MV-4-11 (cell line): ENCODE measurements at regions not wholly inside any gene's neighbourhood (a gene's known extent, or its start where the extent isn't known, plus 50 kb on each side); places are given as distances from the start of the nearest gene placed in this dataset.
A peak's percentile ranks its signal among the peaks of the same experiment; 100 is the strongest.
"Not testable (repeated sequence)": the region's sequence is repeated elsewhere in the genome, so short reads cannot be mapped to it uniquely, and the experiment has no call there.

Experiments
- DNase-seq: peaks from one replicate; lab custom pipeline; 2025; lab: John Stamatoyannopoulos, UW

- DNase-seq = no peak
Observed at GRCh38 chr10:36556468-36556867, 568.9 kb upstream of the ANKRD30A start.

GRCh38 chr10:36555036-36555435 lies 570.4 kb upstream of the ANKRD30A start:
- DNase-seq = no peak

- DNase-seq = no peak
Observed at GRCh38 chr10:36547965-36548364, 577.4 kb upstream of the ANKRD30A start.

- DNase-seq = no peak
Observed at GRCh38 chr10:36542493-36542892, 582.9 kb upstream of the ANKRD30A start.

GRCh38 chr10:36540611-36541010 lies 584.8 kb upstream of the ANKRD30A start:
- no peak for DNase-seq

- peak; percentile 74 for DNase-seq
Observed at GRCh38 chr10:36538953-36539586, 586.3 kb upstream of the ANKRD30A start.

- DNase-seq = peak; percentile 99
Observed at GRCh38 chr10:36534471-36535002, 590.9 kb upstream of the ANKRD30A start.

GRCh38 chr10:36533861-36534260 lies 591.5 kb upstream of the ANKRD30A start:
- no peak for DNase-seq

GRCh38 chr10:36533316-36533715 lies 592.1 kb upstream of the ANKRD30A start:
- DNase-seq = no peak

GRCh38 chr10:36531621-36532020 lies 593.8 kb upstream of the ANKRD30A start:
- no peak for DNase-seq

- DNase-seq = peak; percentile 39
Observed at GRCh38 chr10:36526033-36526432, 599.4 kb upstream of the ANKRD30A start.

- not testable (repeated sequence) for DNase-seq
Observed at GRCh38 chr10:36524126-36524525, 601.3 kb upstream of the ANKRD30A start.

GRCh38 chr10:36519909-36520308 lies 605.5 kb upstream of the ANKRD30A start:
- no peak for DNase-seq

- DNase-seq = no peak
Observed at GRCh38 chr10:36516281-36516680, 609.1 kb upstream of the ANKRD30A start.

- no peak for DNase-seq
Observed at GRCh38 chr10:36515319-36515718, 610.1 kb upstream of the ANKRD30A start.

- no peak for DNase-seq
Observed at GRCh38 chr10:36507715-36508114, 617.7 kb upstream of the ANKRD30A start.

- DNase-seq = no peak
Observed at GRCh38 chr10:36506697-36507496, 618.5 kb upstream of the ANKRD30A start.

- DNase-seq = no peak
Observed at GRCh38 chr10:36506261-36506660, 619.1 kb upstream of the ANKRD30A start.

- DNase-seq = no peak
Observed at GRCh38 chr10:36504758-36505157, 620.6 kb upstream of the ANKRD30A start.

GRCh38 chr10:36500266-36500665 lies 625.1 kb upstream of the ANKRD30A start:
- no peak for DNase-seq

- no peak for DNase-seq
Observed at GRCh38 chr10:36499693-36500092, 625.7 kb upstream of the ANKRD30A start.

- no peak for DNase-seq
Observed at GRCh38 chr10:36496758-36497157, 628.6 kb upstream of the ANKRD30A start.

- DNase-seq = no peak
Observed at GRCh38 chr10:36494371-36494770, 631.0 kb upstream of the ANKRD30A start.
